GM13976 (cell line): ENCODE measurements at regions not wholly inside any gene's neighbourhood (a gene's known extent, or its start where the extent isn't known, plus 50 kb on each side); places are given as distances from the start of the nearest gene placed in this dataset.

ENCODE experiments used
- DNase-seq: peaks from one replicate; pipeline ENCODE4 v3.0.0; 2012; ENCODE audit warnings: low spot score
- CTCF ChIP-seq: IDR thresholded peaks from 2 replicates; pipeline ENCODE4 v1.5.1; 2012; ENCODE audit warnings: borderline replicate concordance, mild to moderate bottlenecking; ENCODE audit not compliant: insufficient read depth; ENCODE audit errors: extremely low read depth, missing control alignments, control extremely low read depth
- in situ Hi-C: fragments of 300-500 bp; cut with MboI; formaldehyde crosslinking; loops from one replicate; pipeline ENCODE4 v1.12.0; 2022; ENCODE audit warnings: low sequenced_read_pairs, mixed read lengths, inconsistent platforms; ENCODE audit not compliant: unreplicated experiment

DNA sequence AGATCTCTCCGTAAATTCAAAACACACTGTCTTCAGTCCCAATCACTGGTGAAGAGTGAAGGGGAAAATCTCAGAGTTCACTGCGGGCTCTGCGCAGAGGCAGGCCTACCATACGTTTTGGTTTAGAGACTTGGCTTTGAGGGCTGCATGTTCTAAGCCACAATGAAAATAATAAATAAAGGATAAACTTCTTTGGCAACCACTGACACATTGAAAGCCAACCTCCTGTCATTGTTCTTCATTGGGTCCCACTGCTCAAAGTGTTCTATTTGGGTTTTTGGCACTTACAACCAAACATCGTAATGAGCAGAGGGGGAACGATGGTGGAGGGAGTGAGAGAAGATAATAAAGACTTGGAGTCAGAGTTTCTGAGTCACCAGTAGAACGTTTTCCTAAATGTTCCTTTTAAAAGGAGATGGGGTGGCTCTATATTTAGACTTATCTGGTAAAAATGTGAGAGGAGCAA, 472.9 kb downstream of the SOX6 start:
- no peak for TF ChIP-seq CTCF
- DNase-seq, result no peak
- in situ Hi-C loops, result no loop called here

- in situ Hi-C loops, result no loop called here
- no peak for DNase-seq
- TF ChIP-seq CTCF, result no peak
Observed at GRCh38 chr11:15884141-15884540, 472.2 kb downstream of the SOX6 start.

- in situ Hi-C loops, result no loop called here
- DNase-seq, result no peak
Observed at GRCh38 chr11:15884777-15885540, 471.4 kb downstream of the SOX6 start.

GRCh38 chr11:15885854-15886253, 470.5 kb downstream of the SOX6 start:
- TF ChIP-seq CTCF, result no peak
- DNase-seq, result no peak

More at GRCh38 chr11:15884777-15885540, 471.4 kb downstream of the SOX6 start:
- no peak for TF ChIP-seq CTCF

DNA sequence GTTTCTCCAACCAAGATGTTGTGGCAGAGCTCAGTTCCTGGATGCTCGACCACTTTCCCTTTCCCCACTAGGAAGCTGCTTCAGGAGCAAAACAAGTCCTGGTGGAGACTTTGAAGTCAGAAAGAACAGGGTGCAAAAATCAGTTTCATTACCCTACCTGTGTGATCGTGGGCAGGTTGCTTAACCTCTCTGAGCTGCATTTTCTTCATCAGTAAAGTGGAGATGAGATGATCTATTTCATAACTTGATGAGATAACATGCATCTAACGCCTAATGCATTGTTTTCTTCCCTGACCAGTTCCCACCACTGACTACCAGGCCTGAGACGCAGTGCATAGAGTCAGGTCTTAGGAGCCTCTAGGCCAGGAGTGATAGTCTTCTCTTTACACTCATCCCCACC, 470.0 kb downstream of the SOX6 start:
- in situ Hi-C loops, result no loop called here
- TF ChIP-seq CTCF, result no peak
- DNase-seq, result no peak

More at GRCh38 chr11:15885854-15886253, 470.5 kb downstream of the SOX6 start:
- in situ Hi-C loops, result no loop called here

DNA sequence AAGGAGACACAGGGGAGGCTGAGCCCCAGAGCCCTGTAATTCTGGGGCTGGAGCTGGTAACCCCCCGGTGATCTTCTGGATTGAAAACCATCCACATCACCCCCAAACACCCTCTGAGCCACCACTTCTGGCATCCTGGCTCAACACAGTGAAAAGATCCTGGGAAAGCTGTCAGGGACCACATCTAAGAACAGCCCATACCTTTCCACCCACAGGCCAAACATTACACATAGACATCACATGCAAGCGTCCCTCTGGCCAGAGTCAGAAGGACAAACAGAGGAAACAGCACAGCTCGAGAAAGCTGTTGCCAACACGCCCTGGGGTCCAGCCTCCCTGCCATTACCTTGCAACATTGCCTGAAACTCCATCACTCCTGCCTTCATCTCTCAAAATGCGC, 469.5 kb downstream of the SOX6 start:
- TF ChIP-seq CTCF, result no peak
- in situ Hi-C loops, result no loop called here
- no peak for DNase-seq
